A673 (cell line): ENCODE measurements at regions not wholly inside any gene's neighbourhood (a gene's known extent, or its start where the extent isn't known, plus 50 kb on each side); places are given as distances from the start of the nearest gene placed in this dataset.

Source experiments
- CTCF ChIP-seq: fragments of 300-800, 200-600 bp; sonication (generic); conservative IDR thresholded peaks from 2 replicates; pipeline ENCODE4 v1.5.1; 2017; ENCODE audit warnings: low read depth, mild to moderate bottlenecking, antibody characterized with exemption, low read length, moderate library complexity, mixed read lengths
- EZH2 ChIP-seq: fragments of 200-600 bp; sonication (generic); IDR thresholded peaks from 2 replicates; pipeline ENCODE4 v1.6.1; 2017; ENCODE audit warnings: borderline replicate concordance, low read depth, mild to moderate bottlenecking, mixed read lengths, antibody characterized with exemption, low read length; ENCODE audit not compliant: poor library complexity, severe bottlenecking

DNA sequence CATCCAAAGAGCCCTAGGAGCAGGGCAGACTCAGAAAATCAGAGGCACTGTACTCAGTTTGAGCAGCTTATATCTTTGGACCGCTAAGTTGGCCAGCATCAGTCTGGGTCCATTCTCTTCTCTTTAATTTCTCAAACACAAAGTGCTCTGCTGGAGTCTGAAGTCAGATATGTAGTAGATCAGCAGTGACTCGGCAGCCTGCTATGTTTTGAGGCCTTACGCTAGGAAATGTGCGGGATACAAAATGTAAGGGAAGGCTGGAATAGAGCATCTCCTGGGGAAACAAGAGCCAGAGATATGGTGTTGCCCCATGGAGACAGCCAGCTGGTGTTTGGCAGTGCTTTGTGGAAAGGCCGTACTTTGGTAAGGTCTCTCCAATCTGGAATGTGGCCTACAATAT is 60.6 kb upstream of the VKORC1L1 start:
- TF ChIP-seq CTCF (no peak), EZH2 (no peak)
